ENCODE measurements at regions not wholly inside any gene's neighbourhood (a gene's known extent, or its start where the extent isn't known, plus 50 kb on each side); places are given as distances from the start of the nearest gene placed in this dataset.

DNA sequence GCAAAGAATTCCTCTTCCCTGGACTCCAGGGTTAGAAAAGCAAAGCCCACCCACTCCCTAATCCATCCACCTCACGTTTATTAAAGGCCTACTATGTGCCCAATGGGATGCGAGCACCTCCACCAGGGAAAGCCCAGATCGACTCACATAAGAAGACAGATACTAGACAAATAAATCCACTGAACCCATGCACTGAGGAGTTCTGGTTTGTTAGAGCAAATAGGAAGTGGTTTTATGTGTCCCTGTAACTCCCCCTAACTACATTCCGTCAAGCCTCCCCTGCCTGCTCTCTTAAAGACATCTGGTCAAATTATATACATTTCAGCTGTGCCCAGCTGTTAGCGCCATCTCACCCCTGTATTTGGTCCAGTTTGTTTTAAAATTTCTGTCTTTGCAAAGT, 218.5 kb upstream of the RPL38 start:
- Histone ChIP-seq H3K36me3 (ENCODE audit: control insufficient read depth, insufficient read depth, low read length) (no peaks in the 10 kb centered on the region), H3K4me3 (ENCODE audit: low read depth, low read length) (no peak overlapping the region), H3K27me3 (ENCODE audit: control insufficient read depth, insufficient read depth, low read length) (no peaks in the 10 kb centered on the region), H3K4me1 (ENCODE audit: control insufficient read depth, insufficient read depth, low read length) (peaks cover 6% of the 10 kb centered on the region; the same call in 1 of the 2 replicates), H3K27ac (ENCODE audit: low read depth, low read length) (no peak overlapping the region), H3K9me3 (ENCODE audit: control insufficient read depth, insufficient read depth, low read depth, low read length) (no peaks in the 10 kb centered on the region), H3K9ac (ENCODE audit: low read length) (no peak overlapping the region)

DNA sequence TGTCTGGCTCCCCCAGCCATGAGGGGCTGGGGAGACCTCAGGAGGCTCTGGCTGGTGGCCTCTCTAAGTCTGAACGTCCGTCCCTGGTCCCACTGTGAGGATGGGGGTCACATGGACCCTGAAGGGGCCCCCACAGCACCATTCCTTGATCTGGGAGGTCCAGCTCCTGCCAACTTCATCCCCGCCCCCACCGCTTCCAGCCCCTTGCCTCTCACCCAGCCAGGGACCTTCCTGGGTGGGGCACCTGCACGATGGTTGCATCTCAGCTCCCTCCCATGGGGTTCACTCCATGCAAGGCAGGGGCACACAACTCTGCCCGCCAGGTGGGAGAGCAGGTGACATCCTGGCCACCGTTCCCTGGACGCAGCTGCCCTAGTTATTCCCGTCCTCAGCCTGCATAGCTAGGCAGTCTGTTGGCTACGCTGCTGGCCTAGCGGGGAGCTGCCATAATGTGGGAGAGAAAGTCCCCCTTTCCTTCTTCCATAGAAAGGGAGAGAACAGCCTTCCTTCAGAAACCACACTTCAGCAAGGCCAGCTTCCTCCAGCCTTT, 217.9 kb upstream of the RPL38 start:
- H3K36me3 ChIP-seq (ENCODE audit: control insufficient read depth, insufficient read depth, low read length) = no peaks in the 10 kb centered on the region
- no peaks in the 10 kb centered on the region for H3K9me3 ChIP-seq (ENCODE audit: control insufficient read depth, insufficient read depth, low read depth, low read length)
- peaks cover 6% of the 10 kb centered on the region; the same call in 1 of the 2 replicates for H3K4me1 ChIP-seq (ENCODE audit: control insufficient read depth, insufficient read depth, low read length)
- no peak overlapping the region for H3K27ac ChIP-seq (ENCODE audit: low read depth, low read length)
- no peaks in the 10 kb centered on the region for H3K27me3 ChIP-seq (ENCODE audit: control insufficient read depth, insufficient read depth, low read length)
- H3K4me3 ChIP-seq (ENCODE audit: low read depth, low read length) = no peak overlapping the region
- no peak overlapping the region for H3K9ac ChIP-seq (ENCODE audit: low read length)

DNA sequence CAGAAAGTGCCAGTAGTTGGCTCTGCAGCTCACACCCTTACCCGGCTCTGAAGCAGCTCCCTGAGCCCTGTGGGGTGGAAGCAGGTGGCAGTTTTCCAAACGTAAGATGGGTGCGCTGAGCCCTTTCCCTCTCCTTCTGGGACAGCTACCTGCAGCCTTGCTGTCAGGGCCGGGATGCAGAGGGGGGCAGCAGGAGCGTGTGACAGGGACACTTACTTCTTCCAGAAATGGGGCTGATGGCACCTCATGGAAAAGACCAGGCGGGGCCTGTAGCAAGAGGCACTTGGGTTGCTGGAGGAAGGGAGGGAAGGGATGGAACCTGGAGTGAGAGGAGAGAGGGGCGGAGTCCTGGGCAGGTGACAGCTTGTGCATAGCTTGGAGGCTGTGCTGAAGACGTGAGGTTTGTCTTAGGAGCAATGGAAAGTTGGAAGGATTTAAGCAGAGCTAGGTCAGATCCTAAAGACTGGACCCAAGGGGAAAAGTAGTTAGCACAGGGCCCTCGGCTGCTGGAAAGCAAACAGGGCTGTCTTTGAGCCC, 216.8 kb upstream of the RPL38 start:
- Histone ChIP-seq H3K9ac (ENCODE audit: low read length) (no peak overlapping the region), H3K9me3 (ENCODE audit: control insufficient read depth, insufficient read depth, low read depth, low read length) (no peaks in the 10 kb centered on the region), H3K27ac (ENCODE audit: low read depth, low read length) (no peak overlapping the region), H3K36me3 (ENCODE audit: control insufficient read depth, insufficient read depth, low read length) (no peaks in the 10 kb centered on the region), H3K4me3 (ENCODE audit: low read depth, low read length) (no peak overlapping the region), H3K4me1 (ENCODE audit: control insufficient read depth, insufficient read depth, low read length) (peaks cover 12% of the 10 kb centered on the region), H3K27me3 (ENCODE audit: control insufficient read depth, insufficient read depth, low read length) (no peaks in the 10 kb centered on the region)

DNA sequence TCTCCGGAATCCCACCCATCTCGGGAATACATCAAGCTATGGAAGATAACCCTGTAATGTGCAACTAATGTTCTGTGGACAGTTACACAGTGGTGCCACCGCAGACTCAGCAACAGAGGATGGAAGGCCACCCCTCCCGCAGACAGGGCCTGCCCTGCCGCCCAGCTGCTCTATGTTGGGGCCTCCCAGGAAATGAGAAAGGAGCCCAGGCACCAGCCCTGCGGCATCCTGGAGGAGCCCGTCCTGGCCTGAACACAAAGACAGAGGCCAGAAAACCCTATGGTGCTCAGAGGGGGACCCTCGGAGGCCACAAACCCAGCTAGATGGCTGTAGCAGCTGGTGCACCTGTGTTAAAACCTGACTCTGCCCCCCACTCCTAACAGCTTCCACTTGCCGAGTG, 216.1 kb upstream of the RPL38 start:
- H3K9ac ChIP-seq (ENCODE audit: low read length) = no peak overlapping the region
- no peak overlapping the region for H3K27ac ChIP-seq (ENCODE audit: low read depth, low read length)
- no peaks in the 10 kb centered on the region for H3K27me3 ChIP-seq (ENCODE audit: control insufficient read depth, insufficient read depth, low read length)

DNA sequence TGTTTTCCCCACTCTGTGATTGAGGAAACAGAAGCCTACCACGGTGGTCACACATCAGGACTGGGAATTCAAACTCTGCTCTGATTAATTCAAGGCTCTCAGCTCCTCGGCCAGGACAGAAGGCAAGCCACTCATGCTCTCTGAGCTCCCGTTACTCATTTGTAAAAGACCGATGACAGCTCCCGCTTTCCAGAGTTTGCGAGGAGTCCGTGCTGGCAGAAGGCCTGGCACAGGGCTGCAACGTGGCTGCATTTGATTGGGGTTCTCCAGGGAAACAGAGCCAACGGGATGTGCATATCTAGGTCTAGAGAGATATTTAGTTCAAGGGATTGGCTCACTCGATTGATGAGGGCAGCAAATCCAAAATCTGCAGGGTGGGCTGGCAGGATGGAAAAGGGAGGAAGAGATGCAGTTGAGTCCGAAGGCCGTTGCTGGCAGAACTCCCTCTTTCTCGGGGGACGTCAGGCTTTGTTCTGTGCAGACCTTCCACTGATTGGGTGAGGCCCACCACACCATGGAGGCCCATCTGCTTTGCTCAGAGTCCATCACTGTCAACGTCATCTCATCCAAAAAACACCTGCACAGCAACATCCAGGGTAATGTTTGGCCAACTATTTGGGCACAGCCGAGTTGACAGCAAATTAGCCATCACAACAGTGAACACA, 215.5 kb upstream of the RPL38 start:
- Histone ChIP-seq H3K4me3 (ENCODE audit: low read depth, low read length) (no peak overlapping the region), H3K27ac (ENCODE audit: low read depth, low read length) (no peak overlapping the region), H3K9ac (ENCODE audit: low read length) (no peak overlapping the region), H3K36me3 (ENCODE audit: control insufficient read depth, insufficient read depth, low read length) (no peaks in the 10 kb centered on the region), H3K27me3 (ENCODE audit: control insufficient read depth, insufficient read depth, low read length) (no peaks in the 10 kb centered on the region), H3K9me3 (ENCODE audit: control insufficient read depth, insufficient read depth, low read depth, low read length) (no peaks in the 10 kb centered on the region), H3K4me1 (ENCODE audit: control insufficient read depth, insufficient read depth, low read length) (peaks cover 7% of the 10 kb centered on the region)

More for the DNA sequence above, 216.1 kb upstream of the RPL38 start:
- peaks cover 7% of the 10 kb centered on the region for H3K4me1 ChIP-seq (ENCODE audit: control insufficient read depth, insufficient read depth, low read length)
- H3K9me3 ChIP-seq (ENCODE audit: control insufficient read depth, insufficient read depth, low read depth, low read length) = no peaks in the 10 kb centered on the region
- H3K36me3 ChIP-seq (ENCODE audit: control insufficient read depth, insufficient read depth, low read length) = no peaks in the 10 kb centered on the region
- H3K4me3 ChIP-seq (ENCODE audit: low read depth, low read length) = no peak overlapping the region

DNA sequence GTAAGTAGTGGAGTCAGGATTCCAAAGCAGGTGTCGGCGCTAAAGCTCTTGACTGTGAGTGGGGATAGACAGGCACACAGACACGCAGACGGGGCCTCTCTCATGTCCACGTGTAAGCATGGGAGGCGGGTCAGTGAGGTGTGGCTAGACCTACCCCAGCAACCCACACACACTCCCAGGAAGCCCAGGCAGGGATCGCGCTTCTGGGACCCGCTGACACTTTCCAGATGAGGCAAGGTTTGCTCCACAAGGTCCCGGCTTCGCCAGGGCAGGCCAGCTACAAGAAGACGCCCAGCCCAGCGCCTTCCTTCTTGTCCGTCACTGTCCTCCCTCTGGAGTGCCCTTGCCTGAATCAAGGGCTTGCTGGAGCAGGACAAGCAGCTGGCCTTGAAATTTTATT, 213.8 kb upstream of the RPL38 start:
- Histone ChIP-seq H3K4me3 (ENCODE audit: low read depth, low read length) (no peak overlapping the region), H3K9me3 (ENCODE audit: control insufficient read depth, insufficient read depth, low read depth, low read length) (no peaks in the 10 kb centered on the region), H3K9ac (ENCODE audit: low read length) (no peak overlapping the region), H3K4me1 (ENCODE audit: control insufficient read depth, insufficient read depth, low read length) (peaks cover 7% of the 10 kb centered on the region), H3K27ac (ENCODE audit: low read depth, low read length) (no peak overlapping the region), H3K27me3 (ENCODE audit: control insufficient read depth, insufficient read depth, low read length) (no peaks in the 10 kb centered on the region), H3K36me3 (ENCODE audit: control insufficient read depth, insufficient read depth, low read length) (no peaks in the 10 kb centered on the region)

DNA sequence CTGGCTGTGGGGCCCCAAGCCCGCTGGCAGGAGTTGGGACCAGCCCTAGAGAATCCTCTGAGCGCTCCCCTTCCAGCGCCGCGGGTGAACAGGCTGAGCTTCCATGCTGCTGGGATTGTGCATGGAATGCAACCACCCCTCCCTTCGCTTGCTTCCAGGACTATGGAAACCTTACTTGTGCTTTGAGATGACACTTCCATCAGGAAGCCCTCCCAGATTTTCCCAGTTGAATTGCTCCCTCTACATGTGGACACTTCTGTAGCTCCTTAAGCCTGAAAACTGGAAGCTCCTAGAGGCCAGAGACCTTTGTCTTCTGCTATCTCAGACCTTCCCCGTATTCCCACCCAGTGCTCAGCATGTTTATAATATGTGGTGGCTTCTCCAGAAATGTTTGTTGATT, 213.2 kb upstream of the RPL38 start:
- H3K4me1 ChIP-seq (ENCODE audit: control insufficient read depth, insufficient read depth, low read length) = peaks cover 7% of the 10 kb centered on the region
- H3K27ac ChIP-seq (ENCODE audit: low read depth, low read length) = no peak overlapping the region
- H3K36me3 ChIP-seq (ENCODE audit: control insufficient read depth, insufficient read depth, low read length) = no peaks in the 10 kb centered on the region
- no peak overlapping the region for H3K4me3 ChIP-seq (ENCODE audit: low read depth, low read length)
- H3K9me3 ChIP-seq (ENCODE audit: control insufficient read depth, insufficient read depth, low read depth, low read length) = no peaks in the 10 kb centered on the region
- H3K27me3 ChIP-seq (ENCODE audit: control insufficient read depth, insufficient read depth, low read length) = no peaks in the 10 kb centered on the region
- H3K9ac ChIP-seq (ENCODE audit: low read length) = no peak overlapping the region

DNA sequence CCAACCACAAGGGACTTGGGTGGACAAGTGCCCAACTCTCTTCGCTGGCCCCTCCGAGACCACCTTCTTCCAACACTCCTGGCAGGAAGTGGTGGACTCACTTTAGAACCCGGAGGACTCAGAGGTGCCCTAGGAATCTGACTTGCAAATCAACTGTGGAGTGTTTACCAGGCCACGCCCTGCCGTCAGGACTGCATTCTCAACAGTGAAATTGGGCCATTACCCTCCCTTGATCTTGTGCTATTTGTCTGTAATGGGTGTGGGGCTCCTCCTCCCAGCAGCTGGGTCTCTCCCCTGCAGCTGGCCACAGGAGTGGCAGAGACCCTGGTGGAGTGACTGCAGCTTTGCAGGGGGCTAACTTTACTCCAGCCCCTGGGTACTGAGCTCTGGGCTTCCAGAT, 212.2 kb upstream of the RPL38 start:
- Histone ChIP-seq H3K4me3 (ENCODE audit: low read depth, low read length) (no peak overlapping the region), H3K4me1 (ENCODE audit: control insufficient read depth, insufficient read depth, low read length) (peaks cover 7% of the 10 kb centered on the region), H3K36me3 (ENCODE audit: control insufficient read depth, insufficient read depth, low read length) (no peaks in the 10 kb centered on the region), H3K9ac (ENCODE audit: low read length) (no peak overlapping the region), H3K27ac (ENCODE audit: low read depth, low read length) (no peak overlapping the region), H3K9me3 (ENCODE audit: control insufficient read depth, insufficient read depth, low read depth, low read length) (no peaks in the 10 kb centered on the region), H3K27me3 (ENCODE audit: control insufficient read depth, insufficient read depth, low read length) (no peaks in the 10 kb centered on the region)

DNA sequence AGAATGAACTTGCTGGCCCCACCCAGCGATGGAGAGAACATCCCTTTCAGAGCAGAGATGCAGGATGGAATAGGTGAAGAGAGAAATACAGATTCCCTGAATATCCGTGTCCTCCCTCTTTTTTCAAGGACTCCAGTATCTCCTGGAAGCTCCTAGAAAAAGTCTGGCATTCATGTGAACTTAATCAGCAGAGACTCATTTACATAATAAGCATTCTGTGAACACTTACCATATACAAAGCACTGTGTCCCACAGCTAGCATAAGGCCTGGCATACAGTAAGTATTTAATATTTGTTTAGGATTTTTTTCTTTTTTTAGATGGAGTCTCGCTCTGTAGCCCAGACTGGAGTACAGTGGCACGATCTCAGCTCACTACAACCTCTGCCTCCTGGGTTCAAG, 208.5 kb upstream of the RPL38 start:
- no peak overlapping the region for H3K4me3 ChIP-seq (ENCODE audit: low read depth, low read length)
- H3K27ac ChIP-seq (ENCODE audit: low read depth, low read length) = no peak overlapping the region
- no peaks in the 10 kb centered on the region for H3K36me3 ChIP-seq (ENCODE audit: control insufficient read depth, insufficient read depth, low read length)
- no peaks in the 10 kb centered on the region for H3K9me3 ChIP-seq (ENCODE audit: control insufficient read depth, insufficient read depth, low read depth, low read length)
- H3K9ac ChIP-seq (ENCODE audit: low read length) = no peak overlapping the region
- no peaks in the 10 kb centered on the region; the same call in 1 of the 2 replicates for H3K27me3 ChIP-seq (ENCODE audit: control insufficient read depth, insufficient read depth, low read length)
- peaks cover 7% of the 10 kb centered on the region for H3K4me1 ChIP-seq (ENCODE audit: control insufficient read depth, insufficient read depth, low read length)

DNA sequence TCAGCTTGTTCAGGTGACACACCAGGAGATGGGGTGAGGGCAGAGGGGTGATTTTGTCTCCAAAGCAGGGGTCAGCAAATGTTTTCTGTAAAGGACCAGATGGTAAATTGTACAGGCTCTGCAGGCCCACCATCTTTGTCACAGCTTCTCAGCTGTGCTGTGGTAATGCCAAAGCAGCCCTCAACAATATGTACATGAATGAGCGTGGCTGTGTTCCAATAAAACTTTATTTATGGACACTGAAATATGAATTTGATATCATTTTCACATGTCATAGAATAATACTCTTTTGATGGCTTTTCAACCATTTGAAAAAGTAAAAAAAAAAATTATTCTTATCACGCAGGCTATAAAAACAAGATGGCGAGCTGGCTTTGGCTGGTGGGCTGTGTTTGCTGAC, 206.4 kb upstream of the RPL38 start:
- Histone ChIP-seq H3K4me1 (ENCODE audit: control insufficient read depth, insufficient read depth, low read length) (no peaks in the 10 kb centered on the region), H3K9me3 (ENCODE audit: control insufficient read depth, insufficient read depth, low read depth, low read length) (no peaks in the 10 kb centered on the region)

DNA sequence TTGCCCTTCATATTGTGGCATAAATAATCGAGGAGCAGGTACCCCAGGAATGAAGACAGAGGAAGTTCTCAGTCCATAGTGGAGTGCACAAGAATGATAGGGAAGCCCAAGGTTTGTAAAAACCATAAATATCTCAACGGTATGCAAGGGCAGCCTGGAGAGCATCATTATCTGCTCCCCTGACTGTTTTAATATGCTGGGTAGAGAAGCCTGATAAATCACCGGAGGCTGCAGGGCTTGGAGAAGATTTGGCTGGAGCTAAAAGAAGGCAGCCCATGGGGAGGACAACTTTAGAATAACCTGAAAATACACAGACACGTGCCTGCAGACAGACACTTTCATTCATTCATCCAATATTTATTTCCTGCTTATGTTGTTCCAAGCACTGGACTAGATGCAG, 205.2 kb upstream of the RPL38 start:
- H3K4me3 ChIP-seq (ENCODE audit: low read depth, low read length) = no peak overlapping the region
- no peaks in the 10 kb centered on the region for H3K36me3 ChIP-seq (ENCODE audit: control insufficient read depth, insufficient read depth, low read length)
- H3K27ac ChIP-seq (ENCODE audit: low read depth, low read length) = no peak overlapping the region
- no peaks in the 10 kb centered on the region; the same call in 1 of the 2 replicates for H3K27me3 ChIP-seq (ENCODE audit: control insufficient read depth, insufficient read depth, low read length)
- H3K9me3 ChIP-seq (ENCODE audit: control insufficient read depth, insufficient read depth, low read depth, low read length) = no peaks in the 10 kb centered on the region
- no peaks in the 10 kb centered on the region for H3K4me1 ChIP-seq (ENCODE audit: control insufficient read depth, insufficient read depth, low read length)
- H3K9ac ChIP-seq (ENCODE audit: low read length) = no peak overlapping the region

More for the DNA sequence above, 206.4 kb upstream of the RPL38 start:
- H3K27ac ChIP-seq (ENCODE audit: low read depth, low read length) = no peak overlapping the region
- no peaks in the 10 kb centered on the region; the same call in 1 of the 2 replicates for H3K27me3 ChIP-seq (ENCODE audit: control insufficient read depth, insufficient read depth, low read length)
- H3K4me3 ChIP-seq (ENCODE audit: low read depth, low read length) = no peak overlapping the region
- H3K9ac ChIP-seq (ENCODE audit: low read length) = no peak overlapping the region
- no peaks in the 10 kb centered on the region for H3K36me3 ChIP-seq (ENCODE audit: control insufficient read depth, insufficient read depth, low read length)
